GM21526 (cell line): ENCODE measurements at regions not wholly inside any gene's neighbourhood (a gene's known extent, or its start where the extent isn't known, plus 50 kb on each side); places are given as distances from the start of the nearest gene placed in this dataset.

Experiments used
- ATAC-seq: cut with Tn5 transposase; IDR thresholded peaks from one replicate; pipeline ENCODE4 v1.9.1; 2021; ENCODE audit warnings: moderate library complexity; ENCODE audit not compliant: unreplicated experiment, low FRiP score

DNA sequence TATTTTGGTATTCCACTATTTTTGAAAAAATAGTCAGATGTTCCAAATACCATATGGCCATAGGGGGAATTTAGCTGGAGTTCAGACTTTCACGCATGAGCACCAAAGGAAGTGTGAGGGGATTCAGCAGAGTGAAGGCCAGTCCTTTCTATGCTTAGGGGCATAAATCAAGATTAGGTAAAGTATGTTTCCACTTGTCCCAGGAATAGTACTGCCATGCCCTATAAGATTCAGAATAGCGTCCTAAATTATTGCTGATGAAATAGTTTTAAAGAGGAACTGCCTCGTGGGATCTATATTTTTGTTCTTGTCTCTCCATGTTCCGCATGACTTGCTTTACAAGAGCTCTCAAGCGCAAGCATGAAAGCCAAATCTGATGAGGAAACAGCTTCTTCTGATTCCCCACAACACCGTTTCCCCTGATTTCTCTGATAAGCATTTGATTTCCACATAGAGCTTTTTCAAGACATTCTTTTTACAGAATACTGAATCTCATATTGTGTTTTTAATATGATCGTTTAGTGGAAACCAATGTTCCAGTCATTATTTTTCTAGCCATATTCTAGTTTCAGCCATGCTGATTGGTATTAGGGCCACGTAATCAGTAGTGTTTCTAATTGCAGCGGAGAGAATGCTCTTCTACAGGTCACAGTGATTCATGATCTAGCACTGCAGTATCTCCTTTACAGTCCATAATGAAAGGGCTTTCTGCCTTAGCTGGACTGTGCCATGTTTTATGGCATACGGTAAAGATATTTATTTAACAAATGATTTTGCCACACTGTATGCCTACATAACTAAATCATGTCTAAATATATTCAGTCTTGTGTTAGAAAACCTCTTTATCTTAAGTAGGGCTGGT is 492.3 kb downstream of the CENPC start:
- ATAC-seq: no peak

DNA sequence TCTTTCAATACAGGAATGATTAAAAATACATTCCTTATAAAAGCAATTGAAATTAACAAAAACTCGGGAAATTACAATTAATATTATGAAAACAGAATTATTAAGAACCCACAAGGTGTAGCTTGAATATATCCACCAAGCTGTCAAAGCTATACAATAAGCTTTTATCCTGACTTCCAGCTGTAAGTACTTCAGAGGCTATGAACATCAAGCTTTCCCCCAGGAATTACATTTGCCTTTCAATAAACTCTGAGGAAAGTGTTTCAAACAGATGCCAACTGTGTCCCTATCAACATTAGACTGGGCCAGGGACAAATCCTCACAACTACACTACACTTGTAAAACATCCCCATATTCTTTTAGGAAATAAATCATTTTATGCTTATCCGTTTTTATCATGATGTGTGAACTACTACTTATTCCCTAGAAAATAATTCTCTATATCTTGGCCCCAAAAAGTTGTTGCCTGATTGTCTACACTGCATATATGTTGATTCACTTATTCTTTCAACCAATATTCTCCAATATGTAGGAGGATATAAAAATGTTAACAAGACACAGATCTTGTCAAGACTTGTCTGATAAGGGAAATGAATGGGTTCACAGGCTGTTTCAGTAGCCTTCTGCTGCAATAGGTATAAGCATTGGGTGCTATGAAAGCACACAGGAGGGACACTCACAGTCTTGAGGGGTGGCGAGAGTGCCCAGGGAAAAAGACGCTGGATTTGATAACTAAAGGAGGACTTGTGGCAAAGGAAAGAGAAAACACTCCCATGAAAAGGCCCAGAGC is 494.1 kb downstream of the CENPC start:
- no peak for ATAC-seq

DNA sequence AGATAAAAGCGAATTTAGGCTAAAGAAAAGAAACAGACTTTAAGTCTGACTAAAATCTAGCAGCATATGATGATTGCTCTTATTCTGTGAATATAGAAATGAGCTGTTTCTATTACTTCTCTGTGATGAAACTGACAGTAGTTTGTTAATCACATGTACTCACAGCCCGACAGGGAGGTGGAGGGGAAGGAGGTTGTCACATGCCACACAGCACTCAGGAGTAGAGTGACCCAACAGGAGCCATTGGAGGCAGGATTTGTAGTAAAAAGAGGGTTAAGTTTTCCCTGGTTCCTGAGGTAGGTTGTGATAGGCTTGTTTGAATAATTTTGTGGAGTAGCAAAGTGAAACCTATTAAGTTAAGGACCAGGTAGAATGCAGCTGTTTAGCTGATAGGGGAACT is 495.9 kb downstream of the CENPC start:
- ATAC-seq: no peak

DNA sequence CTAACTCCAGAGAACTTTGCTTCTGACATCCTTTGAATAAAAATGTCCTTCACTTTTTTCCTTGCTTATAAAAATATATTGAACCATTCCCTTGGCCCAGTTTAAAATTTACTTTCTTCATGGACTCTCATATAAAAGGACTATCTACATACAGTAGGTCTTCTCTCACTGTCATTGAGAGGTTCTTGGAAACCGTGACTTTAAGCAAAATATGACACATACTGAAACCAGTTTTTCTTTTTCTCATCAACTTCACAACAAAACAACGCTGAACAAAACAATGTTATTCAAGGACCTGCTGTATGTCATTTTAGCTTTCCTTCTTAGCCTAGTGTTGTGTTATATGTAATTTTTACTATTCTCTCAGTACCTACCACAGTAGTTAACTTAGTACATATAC is 496.8 kb downstream of the CENPC start:
- ATAC-seq: no peak

DNA sequence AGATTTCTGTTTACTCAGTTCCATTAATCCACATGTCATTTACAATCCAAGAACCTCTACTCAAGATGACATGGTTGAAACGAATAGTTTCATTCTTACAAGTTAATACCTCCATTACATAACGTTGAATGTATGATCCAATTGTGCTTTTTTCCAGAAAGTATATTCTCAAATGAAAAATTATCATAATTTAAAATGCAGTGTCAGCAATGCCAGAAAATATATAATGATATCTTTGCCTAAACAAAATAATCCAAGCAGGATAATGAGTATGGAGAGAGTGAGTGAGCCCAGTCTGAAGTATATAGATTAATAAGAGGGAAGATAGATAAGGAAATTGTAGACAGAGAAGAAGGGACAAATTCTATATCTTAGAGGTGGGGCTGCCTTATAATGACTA is 505.0 kb downstream of the CENPC start:
- ATAC-seq: no peak

DNA sequence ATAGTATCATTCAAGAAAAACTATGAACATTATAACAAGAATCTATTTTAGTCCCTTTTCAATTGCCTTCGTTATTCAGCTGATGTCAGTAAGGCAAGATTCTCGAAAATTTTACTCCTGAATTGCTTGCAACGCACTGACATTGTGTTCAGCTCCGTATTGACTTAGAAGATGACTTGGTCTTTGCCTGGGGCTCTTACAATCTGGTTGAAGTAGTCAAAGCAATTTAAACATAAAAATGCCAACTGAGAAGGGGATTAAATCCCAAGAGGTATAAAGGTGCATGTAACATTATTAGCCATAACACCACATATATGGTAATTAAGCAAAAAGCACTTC is 507.1 kb downstream of the CENPC start:
- no peak for ATAC-seq

DNA sequence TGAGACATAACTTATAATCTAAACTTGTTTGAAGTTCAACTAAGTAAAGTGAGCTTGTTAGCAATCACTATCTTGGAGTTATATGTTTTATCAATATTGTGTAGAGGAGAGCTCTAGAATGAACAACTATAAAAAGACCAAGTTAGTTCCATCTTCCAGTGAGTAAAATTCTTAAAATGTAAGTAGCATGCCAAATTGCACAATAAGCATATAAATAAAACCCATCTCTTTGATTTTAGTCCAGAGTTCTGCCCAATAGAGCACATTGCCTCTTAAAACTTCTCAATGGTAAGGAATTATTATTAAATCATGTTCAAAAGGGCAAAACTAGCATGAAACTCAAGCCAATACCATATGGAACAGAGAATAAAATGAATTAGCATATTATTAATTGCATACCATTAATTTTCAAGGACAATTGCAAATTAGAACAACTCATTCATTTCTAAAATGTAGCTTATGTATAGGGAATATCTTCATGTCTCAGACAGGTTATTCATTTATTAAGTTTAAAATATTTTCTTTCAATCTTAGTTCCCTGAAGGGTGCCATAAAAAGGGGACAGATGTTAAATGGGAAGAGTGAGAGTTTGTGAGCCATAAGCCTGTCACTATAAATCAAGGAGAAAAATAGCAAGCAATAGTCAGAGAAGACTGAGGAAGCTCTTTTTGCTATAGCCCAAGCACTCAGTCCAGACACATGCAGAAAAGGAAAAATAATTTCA is 507.6 kb downstream of the CENPC start:
- no peak for ATAC-seq

DNA sequence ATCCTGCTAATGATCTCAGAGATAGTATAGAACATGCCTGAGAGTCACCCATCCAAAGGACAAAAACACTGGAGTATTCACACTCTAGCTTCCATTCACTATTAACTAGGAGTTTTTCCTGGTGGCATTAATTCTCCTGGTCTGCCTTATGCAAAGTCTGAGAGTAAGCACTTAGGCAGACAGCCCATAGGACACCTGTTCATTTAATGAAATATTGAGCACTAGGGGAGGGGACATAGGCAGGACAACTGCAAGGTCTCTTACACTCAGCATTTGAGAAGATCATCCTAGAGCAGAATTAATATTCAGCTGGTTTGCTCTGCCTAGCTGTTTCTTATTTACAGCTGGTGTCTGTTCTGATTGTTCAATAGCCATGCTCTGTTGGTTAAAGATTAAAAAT is 508.5 kb downstream of the CENPC start:
- ATAC-seq: no peak

DNA sequence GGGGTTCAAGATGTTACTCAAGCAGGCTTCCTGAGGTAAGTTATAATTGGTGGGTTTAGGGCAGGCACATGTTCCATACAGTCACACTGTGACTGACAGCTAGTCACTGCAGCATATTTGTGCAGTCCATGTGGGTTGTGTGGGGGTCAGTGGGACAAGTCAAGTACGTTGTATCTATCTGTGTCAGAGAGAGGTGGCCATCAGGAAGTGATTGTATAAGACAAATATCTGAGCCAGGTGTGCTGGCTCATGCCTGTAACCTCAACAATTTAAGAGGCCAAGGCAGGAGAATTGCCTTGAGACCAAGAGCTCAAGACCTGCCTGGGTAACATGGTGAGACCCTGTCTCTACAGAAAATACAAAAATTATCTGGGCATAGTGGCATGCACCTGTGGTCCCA is 509.3 kb downstream of the CENPC start:
- no peak for ATAC-seq

DNA sequence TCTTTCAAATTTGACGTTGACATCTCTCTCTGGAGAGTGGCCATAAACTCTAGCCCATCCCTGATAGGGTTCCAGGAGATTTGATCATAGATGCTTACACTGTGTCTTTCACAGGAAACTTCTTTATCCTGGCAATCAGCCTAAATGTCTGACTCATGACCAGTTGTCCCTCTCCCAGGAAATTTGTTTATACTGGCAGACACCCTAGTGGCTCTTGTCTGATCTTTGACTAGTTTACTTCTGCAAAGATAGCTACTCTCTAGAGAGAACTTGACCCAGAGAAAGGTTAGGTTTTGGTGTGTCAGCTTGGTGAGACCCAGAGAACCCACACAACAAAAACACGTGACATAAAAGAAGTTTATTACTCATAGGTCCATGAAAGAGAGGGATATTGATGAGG is 509.8 kb downstream of the CENPC start:
- no peak for ATAC-seq

DNA sequence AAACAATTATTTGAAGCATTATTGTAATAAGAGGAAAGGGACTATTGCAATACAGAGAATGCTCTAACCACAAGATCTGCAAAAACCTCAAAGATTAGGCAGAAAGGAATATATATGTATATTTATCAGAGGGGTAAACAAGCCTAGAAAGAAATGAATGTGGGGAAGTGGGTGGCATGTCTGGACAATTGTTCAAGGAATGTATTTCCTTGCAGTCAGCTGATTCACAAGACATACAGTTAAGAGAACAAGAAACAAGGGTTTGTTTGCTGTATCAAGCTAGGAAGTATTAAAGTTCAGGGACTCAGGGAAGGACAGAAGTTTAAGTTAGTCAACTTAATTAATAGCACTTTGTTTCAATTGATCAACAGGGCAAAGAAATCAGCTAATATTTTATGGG is 514.7 kb downstream of the CENPC start:
- no peak for ATAC-seq

DNA sequence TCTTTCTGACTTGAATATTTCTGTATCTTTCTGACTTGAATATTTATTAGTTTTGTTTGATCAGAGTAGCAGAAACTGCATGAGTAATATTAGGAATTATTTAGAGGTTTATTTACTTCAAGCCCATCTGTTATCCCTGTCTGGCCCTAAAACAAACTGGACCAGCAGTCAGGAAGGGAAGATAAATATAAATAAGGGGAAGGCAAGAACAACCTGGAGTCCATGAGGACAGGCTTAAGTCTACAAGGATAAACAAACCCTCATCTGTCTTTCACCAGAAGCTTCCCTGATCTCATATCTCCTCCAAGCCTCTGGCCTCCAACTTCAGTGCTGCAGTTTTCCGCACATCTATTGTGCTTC is 524.9 kb downstream of the CENPC start:
- no peak for ATAC-seq

DNA sequence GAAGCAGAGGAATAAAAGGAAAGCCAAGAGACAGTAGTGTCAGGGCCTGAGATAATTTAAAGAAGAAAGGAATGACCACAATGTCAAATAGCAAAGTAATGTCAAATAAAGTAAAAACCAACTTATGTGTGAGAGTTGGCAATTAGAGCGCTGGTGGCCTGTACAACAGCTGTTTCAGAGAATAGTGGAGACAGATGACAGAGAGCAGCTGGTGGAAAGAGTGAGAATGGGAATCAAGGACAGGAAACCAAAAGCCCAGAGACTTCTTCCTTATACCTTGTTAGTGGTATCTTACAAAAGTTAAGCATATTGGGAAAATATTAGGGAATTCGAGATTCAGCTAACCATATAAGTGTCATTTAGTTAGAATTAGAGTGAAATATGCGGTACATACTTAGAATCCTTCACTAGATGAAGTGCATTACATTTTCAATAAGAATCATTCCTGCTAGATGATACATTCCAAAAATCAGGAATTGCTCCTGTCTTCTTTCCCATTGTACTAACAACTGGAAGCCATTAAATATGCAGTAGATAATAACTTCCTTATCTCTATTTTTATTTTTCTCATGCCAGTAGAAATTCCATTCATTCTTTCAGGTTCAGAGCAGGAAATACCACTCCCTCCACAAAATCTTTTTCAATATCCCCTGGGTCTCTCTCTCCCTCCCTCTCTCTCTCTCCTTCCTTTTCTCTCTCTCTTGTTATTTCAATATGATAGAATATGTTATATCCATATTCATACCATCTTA is 525.4 kb downstream of the CENPC start:
- ATAC-seq: no peak

DNA sequence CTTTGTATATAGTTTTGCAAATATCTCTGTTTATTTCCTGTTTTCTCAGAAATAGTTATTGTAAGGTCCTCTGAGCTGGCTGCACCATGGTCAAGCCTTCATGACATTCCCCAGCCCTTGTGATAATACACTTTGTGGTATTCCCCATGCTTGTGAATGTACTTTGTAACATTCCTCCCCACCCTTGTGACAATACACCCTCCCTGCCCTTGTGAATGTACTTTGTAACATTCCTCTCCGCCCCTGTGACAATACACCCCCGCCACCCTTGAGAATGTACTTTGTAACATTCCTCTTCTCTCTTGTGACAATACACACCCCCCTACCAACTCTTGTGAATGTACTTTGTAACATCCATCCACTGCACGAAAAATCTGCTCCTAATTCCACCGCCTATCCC is 530.7 kb downstream of the CENPC start:
- ATAC-seq: no peak

DNA sequence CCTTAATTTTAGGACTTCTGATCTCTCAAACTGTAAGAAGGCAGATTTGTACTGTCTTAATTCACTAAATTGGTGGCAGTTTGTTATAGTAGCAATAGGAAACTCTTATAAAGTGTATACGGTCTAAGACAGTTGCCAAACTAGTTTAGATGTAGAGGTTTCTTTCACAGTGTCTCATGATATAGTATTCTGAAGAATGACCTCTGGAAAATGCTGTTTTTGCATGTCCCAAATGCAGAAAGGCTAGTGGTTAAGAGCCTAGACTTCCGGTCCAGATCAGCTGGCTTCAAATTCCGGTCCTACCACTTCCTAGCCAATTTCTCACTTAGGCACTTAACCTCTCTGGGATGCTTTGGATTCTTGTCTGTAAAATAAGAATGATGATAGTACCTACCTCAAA is 538.5 kb downstream of the CENPC start:
- ATAC-seq: no peak

DNA sequence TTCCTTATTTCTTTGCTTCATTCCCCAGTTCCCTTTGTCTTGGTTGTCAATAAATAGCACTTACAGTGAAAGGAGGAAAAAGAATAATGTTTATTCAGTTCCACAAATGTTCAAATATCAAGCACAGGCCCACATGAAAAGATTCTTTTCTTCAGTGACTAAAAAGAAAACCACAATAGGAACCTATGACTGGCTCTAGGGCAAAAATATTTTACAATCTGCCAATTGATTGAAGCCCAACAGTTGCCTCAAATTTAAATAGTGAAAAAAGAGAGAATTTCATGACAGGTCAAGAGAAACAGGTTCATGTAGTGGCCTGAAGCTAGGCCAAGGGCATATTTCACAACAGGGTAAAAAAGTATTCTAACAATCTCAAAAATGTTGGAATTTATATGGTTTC is 553.8 kb downstream of the CENPC start:
- no peak for ATAC-seq

DNA sequence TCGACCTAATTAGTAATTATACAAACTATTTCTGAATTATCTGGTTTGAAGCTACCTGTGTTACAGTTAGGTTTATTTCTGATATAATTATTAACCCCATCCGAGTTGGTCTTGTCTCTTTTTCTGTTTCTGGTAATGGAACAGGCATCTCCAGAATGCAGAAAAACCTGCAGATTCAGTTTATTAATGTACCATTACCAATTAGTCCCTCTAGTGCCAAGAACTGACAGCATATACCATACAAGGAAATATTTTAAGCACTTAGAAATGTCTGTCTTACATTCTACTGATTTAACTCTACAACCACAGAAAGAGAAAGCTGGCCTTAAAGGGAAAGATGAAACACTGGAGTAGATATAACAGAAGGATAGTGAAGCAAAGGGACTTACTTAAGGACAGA is 570.6 kb downstream of the CENPC start:
- no peak for ATAC-seq

DNA sequence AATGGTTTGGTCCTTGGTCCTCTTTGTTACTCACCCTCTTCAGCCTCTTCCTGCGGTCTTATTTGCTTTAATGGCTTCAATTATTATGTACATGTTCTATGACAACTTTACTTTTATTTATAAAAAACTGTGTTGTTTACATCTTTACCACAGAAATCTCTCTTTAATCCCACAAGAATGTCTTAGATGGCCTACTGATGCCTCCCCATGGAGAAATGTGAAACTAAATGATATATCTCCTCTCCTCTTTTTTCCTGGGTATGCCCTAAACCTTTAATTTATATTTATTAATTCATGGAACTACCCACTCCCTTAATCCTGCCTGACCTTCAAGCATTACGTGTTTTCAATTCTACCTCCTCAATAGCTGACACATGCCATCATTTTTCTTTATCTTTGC is 573.2 kb downstream of the CENPC start:
- ATAC-seq: no peak

DNA sequence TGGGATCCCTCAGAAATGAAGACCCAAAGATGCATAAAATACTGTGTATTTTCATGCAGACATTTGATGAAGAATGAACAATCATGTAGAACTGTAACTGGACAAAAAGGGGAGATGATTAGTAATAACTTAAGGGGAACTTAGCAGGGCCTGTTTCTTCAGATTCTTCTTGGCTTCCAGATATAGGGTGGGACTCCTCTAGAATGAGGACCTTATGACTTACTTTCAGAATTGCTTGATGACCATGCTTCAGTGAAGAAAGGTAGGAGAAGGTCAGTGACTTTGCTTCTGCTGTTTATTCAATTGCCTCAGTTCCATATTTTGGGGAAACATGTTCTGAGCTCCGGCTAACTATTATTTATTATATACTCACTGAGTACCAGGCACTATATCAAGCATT is 580.8 kb downstream of the CENPC start:
- ATAC-seq: no peak

DNA sequence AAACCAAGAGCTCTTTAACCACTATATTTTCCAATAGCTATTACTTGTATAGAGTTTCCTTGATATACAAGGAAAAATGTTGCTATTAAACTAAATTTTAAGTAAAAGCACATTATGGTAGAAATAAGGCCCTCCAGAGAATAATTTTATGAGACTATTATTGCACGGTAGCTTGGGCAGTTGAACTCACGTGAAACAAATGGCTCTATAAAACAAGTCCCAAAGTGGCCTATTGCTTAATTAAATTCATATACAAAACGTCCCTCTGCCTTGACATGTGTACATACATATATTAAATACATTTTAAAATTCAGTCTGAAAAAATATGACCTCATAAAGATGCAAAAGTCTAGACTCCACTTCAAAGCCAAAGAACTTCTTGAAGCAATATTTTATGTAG is 582.2 kb downstream of the CENPC start:
- no peak for ATAC-seq

DNA sequence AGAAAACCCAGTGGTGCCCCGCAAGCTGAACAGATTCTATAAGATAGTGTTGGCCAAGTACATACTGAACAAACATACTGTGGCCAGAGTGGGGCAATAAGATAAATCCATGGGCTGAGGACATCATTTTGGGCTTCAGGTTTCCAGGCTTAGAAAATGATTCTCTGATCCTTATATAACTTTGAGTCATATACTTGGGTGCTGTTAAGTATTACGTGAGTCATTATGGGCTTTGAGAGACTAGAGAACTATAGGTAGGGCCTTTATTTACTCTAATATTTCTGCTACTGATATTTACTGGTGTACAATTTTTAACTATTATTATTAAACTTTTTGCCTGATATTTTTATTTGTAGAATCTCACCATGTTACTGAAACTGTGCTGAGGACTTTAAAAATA is 586.1 kb downstream of the CENPC start:
- ATAC-seq: no peak
